Globus pallidus (tissue), 1 donor: ENCODE measurements at regions not wholly inside any gene's neighbourhood (a gene's known extent, or its start where the extent isn't known, plus 50 kb on each side); places are given as distances from the start of the nearest gene placed in this dataset.
"Not testable (repeated sequence)": the region's sequence is repeated elsewhere in the genome, so short reads cannot be mapped to it uniquely, and the experiment has no call there.

ENCODE experiments used
- DNase-seq: peaks from one replicate; pipeline ENCODE4 v3.0.0-alpha.2; 2015; ENCODE audit warnings: low spot score

DNA sequence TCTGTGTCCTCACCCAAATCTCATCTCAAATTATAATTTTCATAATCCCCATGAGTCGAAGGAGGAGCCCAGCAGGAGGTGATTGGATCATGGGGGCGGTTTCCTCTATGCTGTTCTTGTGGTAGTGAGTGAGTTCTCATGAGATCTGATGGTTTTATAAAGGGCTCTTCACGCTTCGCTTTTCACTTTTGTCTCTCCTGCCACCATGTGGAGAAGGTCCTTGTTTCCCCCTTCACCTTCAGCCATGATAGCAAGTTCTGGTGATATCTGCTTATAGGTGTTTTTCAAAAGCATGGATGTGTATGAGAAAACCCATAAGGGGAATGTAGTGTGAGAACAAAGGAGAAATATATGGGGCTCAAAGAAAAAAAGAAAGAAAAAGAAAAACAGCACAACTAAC is 405.9 kb upstream of the RGS18 start:
- DNase-seq: no peak

DNA sequence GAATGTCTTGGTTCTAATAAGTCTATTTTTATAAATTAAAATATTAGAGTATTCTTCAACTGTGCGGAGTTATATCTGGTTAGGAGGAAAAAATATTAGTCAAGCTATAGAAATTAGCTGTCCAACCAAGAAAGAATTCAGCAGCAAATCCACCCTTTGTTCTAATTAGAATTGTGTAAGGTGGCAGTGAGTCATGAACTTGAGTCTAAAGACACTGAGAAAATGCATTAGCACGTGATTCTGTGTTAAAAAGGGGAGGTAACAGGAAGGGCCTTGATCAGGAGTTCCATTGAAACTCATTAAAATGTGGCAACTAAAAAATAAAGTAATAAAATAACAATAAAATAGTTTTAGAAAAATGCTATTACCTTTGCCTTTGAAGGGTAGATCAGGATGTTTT is 398.2 kb upstream of the RGS18 start:
- no peak for DNase-seq

DNA sequence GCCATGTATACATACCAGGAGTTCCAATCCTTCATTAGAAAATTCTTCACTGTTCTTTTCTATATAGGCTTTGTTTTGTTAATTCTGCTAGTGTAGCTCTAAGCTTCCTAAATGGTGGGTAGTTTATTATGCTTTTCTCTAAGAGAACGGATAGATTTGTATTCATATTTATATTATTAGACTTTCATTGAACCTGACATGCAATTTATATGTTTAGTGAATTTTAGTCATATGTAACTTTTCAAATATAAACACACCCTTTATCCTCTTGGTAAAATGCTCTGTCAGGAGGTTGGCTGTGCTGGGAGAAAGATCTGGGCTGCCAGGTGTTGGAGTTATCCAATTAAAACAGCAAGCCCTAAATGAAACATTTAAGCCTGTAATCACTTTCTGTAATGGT is 369.7 kb upstream of the RGS18 start:
- no peak for DNase-seq

DNA sequence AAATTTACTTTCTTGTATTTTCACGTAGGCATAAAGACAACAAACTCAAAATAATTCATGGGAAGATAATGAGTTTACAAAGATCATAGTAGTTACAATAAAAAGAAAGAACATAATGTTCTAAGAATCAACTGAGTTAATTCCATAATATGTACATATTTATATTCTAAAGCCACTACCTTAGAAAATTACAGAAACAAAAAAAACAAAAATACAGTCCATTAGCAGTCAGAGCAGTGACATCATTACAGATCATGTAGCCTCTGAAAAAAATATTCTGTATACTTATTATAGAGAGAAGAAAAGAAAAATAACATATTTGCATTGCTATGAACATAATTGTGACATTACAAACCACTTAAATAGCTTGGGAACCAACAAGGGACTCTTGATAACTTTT is 360.1 kb upstream of the RGS18 start:
- no peak for DNase-seq

DNA sequence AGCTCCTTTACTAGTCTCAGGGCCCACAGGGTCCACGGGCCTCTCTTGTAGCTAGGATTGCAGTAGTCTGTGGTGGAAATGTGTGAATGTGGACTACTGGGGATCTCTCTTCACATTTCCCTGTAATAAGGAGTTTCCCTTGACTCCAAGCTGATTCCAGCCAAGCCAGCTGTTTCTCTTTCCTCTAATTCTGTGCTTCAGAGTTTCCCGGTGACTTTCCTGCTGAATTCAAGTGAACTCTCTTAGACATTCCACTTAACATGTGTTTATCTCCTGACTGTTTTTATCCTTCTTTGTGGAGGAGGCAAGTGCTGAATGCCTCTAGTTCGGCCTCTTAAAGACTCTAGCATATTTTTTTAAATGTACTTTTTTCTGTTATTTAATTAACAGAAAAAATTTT is 354.0 kb upstream of the RGS18 start:
- no peak for DNase-seq

DNA sequence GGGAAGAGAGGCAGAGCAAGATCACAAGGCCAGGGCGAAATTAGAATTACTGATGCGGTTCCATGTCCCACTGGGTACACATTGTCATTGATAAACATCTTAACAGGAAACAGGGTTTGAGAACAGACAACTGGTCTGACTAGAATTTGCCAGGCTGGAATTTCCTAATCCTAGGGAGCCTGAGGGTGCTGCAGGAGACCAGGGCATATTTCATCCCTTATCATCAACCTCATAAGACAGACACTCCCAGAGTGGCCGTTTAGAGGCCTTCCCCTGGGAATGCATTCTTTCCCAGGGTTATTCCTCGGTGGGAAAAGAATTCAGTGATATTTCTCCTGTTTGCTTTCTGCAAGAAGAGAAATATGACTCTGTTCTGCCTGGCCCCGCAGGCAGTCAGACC is 344.7 kb upstream of the RGS18 start:
- DNase-seq: not testable (repeated sequence)

DNA sequence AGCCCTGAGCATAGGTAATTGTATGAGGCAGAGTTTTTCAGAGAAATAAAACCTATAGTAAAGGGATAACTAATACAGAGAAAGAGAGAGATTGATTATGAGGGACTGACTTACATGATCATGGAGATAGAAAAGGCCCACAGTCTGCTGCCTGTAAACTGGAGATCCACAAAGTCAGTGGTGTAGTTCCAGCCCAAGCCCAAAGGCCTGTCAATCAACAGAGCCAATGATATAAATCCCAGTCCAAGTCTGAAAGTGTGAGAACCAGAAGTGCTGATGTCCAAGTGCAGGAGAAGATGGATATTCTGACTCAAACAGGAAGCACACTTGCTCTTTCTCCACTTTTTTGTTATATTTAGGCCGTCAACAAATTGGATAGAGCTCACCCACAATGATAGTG is 340.1 kb upstream of the RGS18 start:
- DNase-seq: no peak

DNA sequence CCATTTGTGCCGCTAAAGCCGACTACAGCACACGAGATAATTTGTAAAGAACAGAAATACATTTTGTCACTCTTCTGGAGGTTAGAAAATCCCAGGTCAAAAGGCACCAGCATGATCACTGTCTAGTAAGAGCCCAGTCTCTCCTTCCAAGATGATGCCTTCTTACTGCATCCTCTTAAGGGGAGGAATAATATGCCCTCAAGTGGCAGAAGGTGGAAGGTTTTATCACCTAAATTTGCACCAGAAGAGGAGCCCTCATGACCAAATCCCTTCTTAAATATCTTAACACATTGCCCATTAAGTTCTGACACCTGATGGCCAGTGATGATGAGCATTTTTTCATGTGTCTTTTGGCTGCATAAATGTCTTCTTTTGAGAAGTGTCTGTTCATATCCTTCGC is 326.7 kb upstream of the RGS18 start:
- DNase-seq: no peak

DNA sequence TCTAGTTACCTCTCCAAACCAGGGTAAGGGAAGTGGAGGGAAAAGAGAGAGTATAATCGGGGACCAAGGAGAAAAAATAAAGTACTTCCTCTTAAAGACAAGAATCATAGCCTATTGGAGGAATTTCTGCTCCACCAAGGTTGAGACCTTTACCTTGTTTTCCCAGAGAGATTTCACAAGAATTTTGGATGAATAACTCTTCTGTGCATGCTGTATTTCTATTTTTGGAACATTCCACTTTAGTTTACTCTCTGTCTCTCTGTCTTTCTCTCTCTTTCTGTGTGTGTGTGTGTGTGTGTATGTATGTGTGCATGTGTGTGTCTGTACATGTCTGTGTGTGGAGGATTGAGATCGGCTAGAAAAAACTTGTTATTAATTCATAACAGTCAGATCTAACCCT is 318.4 kb upstream of the RGS18 start:
- no peak for DNase-seq

DNA sequence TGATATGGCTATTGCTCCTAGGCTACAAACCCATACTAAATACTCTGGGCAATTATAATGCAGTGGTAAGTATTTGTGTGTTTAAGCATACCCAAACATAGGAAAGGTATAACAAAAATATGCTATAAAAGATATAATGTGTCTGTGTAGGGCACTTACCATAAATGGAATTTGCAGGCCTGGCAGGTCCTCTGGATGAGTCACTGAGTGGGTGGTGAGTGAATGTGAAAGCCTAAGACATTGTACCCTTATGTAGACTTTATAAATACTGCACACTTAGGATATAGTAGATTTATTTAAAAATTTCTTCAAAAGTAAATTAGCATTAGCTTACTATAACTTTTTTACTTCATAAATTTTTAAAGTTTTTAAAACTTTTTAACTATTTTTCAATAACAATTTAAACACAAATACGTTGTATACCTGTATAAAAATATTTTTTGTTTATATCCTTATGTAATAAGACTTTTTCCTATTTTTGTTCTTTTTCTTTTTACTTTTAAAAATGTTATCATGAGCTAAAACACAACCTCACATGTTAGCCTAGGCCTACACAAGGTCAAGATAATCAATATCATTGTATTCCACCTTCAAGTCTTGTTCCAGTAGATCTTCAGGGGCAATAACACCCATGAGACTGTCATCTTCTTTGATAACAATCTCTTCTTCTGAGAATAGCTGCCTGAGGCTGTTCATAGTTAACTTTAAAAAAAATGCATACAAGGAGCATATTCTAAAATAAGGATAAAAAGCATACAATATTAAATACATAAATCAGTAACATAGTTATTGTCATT is 306.3 kb upstream of the RGS18 start:
- no peak for DNase-seq

DNA sequence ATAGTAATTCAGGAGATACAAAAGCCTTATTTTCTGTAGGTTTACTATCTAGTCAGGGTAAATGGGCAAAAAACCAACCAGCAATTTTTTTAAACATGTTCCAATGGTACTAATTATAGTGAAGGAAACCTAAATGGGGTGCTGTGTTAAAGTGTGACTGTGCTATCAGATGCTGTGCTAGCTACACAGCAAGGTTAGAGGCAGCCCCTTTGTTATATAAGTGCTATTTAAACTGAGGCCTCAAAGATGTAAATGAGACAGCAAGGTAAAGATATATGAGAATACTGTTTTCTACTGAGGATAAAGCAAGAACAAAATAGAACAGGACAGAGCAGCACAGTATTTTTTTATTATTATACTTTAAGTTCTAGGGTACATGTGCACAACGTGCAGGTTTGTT is 305.4 kb upstream of the RGS18 start:
- DNase-seq: no peak

DNA sequence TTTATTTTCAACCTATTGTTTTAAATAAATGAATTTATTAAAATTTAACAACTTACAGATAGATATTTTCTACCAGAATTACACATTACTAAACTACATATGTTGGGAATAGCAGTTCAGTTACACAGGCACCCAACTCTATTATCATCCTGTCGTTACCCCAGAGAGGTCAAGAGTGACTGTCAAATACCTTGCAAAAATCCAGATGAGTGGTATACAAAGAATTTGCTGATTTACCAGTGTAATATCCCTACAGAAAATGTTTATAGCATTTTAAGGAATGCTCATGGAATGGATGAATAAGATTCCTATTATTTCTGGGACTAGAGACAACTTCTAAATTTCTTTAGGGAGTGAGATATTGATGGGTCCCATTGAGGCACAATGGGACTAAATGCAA is 300.7 kb upstream of the RGS18 start:
- no peak for DNase-seq

DNA sequence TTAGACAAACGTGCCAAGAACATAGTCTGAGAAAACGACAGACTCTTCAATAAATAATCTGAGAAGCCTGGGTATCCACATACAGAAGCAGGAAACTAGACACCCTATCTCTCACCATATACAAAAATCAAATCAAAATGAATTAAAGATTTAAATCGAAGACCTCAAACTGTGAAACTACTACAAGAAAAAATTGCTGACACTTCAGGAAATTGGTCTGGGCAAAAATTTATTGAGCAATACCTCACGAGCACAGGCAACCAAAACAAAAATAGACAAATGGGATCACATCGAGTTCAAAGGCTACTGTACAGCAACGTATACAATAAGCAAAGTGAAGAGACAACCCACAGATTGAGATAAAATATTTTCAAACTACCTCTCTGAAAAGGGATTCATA is 292.8 kb upstream of the RGS18 start:
- DNase-seq: no peak

DNA sequence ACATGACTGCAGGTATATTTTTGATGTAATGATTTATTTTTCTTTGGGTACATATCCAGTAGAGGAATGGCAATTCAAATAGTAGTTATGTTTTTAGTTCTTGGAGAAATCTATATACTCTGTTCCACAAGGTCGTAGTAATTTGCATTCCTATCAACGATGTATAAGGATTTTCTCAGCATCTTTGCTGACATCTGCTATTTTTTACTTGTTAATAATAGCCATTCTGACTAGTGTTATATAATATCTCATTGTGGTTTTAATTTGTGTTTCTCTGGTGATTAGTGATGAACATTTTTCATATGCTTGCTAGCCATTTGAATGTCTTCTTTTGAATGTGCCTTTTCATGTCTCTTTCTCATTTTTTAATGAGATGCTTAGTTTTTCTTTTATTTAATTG is 292.1 kb upstream of the RGS18 start:
- DNase-seq: no peak

DNA sequence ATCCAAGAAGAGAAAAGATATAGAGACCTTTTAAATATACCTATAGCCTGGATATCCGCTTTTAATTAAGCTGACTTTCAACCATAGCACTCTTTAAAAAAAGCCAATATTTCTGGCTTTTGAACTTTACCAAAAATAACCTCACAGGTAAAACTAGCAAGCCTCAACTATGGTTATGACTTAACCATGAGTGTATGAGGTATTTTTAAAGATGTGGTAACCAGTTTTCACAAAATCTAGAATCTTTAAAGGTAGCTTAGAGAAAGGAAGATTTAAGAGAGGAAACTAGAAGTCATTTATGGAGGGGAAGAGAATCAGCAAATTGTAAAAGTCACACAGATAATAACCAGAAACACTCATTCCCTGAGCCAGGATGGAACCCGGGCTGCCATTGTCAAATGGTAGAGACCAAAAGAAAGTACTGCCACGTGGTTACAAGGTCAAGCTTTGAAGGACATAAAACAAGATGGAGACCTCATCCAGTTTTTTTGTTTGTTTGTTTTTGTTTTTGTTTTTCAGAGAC is 288.4 kb upstream of the RGS18 start:
- no peak for DNase-seq

DNA sequence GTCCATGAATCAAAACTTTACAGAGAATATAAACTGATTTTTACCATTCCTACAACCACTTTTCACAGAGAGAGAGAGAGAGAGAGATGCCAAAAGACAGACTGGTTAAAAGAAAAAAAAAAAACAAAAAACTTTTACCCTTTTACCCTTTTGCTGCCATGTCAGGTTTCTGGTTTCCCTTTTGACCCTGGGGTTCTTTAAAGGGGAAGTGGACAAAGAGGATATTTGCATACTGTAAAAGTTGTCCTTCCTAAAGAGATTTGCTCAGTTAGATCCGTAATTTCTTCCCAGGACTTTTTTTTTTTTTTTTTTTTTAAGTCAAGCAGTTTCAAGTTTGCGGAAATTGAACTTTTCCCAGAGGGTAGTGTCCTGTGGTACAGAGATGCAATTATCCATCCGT is 287.8 kb upstream of the RGS18 start:
- DNase-seq: no peak

DNA sequence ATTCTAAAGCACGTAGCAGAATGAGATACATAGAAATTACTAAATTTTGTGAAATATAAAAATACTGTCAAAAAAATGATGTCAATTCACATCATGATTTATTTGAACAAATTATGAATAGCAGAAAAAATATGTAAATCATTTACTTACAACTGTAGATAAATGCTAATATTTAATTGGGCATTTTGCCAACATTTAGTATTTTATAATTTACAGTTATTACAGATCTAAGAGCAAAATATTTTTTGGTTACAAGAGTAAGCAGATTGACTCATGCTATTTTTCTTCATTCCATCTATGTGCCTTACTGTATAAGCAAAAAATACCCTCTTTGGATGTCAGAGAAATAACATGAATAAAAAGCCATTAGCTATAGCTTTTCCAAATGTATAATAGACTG is 282.3 kb upstream of the RGS18 start:
- DNase-seq: no peak

DNA sequence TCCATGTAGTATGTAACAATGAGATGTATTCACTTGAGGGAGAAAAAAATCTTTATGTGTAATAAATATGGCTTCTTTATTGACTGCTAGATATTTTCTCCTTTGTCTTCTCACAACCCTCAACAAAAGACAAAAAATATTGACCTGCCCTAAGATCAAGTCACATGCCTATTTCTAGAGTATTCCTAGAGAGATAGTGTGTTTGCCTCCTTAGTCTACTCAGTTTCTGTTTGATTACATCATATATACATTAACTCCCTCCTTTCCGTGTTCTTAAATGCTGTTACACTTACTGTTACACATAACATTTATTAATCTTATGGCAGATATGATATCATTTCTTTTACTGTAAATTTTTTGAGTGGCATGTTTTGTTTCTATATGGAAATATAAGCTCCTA is 281.6 kb upstream of the RGS18 start:
- DNase-seq: no peak

DNA sequence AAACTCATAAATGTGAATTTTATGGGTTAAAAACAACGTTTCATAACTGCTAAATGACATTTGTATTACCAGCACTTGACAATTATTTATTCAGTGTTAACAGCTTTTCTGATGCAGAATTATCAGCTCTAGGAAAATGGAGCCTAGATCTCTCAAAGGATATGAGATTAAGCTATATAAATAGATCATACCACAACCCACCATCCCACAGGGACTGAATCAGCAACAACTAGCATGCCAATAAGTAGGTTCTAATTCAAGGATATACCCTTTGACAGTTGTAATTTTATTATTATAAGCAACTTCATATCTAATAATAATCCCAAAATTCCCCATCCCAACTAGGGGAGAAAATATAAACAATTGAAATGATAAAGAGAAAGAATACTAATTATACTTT is 275.4 kb upstream of the RGS18 start:
- no peak for DNase-seq

DNA sequence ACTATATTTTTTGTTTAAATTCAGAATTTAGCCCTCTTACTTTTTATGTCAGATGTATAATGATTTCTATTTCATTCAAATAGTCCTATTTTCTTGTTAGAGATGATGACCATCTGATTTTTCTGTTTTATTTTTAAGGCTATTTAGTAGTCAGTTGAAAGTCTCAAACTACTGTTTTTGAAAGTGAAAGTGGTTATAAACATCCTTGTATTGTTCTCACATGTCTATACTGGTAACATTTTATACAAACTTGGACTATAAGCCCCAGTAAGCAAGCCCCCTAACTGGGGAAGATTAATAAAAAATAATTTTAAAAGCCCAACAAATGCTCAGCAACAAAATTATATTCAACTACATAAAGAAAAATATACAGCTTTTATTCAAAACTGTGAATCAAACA is 271.3 kb upstream of the RGS18 start:
- no peak for DNase-seq

DNA sequence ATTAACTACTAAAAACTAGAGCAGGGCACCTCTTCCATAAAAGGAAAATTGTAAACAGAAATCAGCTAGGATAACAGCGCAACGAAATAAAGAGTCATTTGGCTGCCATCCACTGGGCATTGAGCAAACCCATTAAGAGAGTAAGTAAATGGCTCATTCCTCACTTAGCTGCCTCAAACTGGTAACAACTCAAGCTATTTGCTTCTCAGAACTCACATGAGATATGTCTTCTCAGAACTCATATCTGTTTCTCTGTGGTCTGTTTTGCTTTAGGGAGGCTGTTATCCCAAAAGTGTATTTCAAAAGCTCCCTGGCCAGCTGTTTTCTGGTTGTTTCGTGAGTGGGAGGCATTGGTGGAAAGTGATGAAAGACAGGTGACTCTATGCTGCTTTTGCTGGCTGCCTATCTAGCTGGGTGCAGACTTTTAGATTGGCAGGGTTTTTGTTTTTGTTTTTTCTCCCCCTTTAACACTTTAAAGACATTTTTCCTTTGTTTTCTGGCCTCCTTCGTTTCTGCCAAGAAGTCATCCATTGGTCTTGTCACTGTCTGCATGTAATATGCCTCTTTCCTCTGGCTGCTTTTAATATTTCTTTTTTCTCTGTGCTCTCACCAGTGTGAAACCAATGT is 269.2 kb upstream of the RGS18 start:
- DNase-seq: no peak

DNA sequence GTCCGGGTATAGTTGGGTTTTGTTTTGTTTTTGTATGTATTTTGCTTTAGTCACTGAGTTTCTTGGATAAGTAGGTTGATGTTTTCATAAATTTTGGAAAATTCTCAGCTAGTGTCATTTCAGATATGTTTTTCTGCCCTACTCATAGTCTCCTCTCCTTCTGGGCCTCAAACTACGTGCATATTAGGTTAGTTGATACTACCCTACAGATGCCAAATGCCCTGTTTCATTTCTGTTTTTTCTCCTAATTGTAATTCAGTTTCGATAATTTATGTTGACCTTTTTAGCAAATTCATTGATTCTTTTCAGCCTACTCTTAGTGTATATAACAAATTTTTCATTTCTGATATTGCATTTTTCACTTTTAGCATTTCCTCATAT is 268.6 kb upstream of the RGS18 start:
- no peak for DNase-seq

DNA sequence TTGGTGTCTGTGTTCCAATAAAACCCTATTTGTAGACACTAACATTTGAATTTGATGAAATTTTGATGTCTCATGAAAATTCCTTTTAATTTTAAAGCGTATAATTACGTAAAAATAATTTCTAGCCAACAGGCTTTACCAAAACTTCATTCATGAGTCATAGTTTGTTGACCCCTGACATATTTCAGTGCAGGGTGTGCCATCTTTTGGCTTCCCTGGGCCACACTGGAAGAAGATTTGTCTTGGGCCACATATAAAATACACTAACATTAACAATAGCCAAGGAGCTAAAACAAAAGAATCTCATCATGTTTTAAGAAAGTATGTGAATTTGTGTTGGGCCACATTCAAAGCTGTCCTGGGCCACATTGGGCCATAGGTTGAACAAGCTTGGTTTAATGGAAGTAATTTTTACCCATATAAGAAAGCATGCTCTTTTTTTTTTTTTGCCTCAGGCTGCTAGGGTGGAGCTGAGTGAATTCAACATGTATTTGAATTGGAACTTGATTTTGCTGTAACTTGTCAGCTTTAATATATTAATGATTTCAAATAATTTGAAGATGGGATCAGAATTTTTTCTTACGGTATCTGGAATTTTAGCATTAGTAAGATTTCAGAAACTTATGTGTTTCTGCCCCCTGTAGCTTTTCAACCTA is 267.7 kb upstream of the RGS18 start:
- DNase-seq: no peak
